HG03460 (cell line): ENCODE measurements at regions not wholly inside any gene's neighbourhood (a gene's known extent, or its start where the extent isn't known, plus 50 kb on each side); places are given as distances from the start of the nearest gene placed in this dataset.

Experiments
- ATAC-seq: cut with Tn5 transposase; IDR thresholded peaks from one replicate; pipeline ENCODE4 v1.9.1; 2021; ENCODE audit not compliant: unreplicated experiment

GRCh38 chr7:124515106-124515830 is 250.3 kb downstream of the GPR37 start:
- ATAC-seq, result no peak

GRCh38 chr7:124514471-124514870 is 251.1 kb downstream of the GPR37 start:
- ATAC-seq, result no peak

GRCh38 chr7:124497176-124497575 is 268.4 kb downstream of the GPR37 start:
- no peak for ATAC-seq

GRCh38 chr7:124489925-124490324 is 275.7 kb downstream of the GPR37 start:
- no peak for ATAC-seq

- ATAC-seq, result no peak
These were observed 276.3 kb downstream of the GPR37 start for GRCh38 chr7:124489082-124489819.

- no peak for ATAC-seq
These were observed 283.4 kb downstream of the GPR37 start for GRCh38 chr7:124482229-124482628.

- no peak for ATAC-seq
These were observed 284.7 kb downstream of the GPR37 start for GRCh38 chr7:124480821-124481290.

GRCh38 chr7:124480036-124480820 is 285.4 kb downstream of the GPR37 start:
- ATAC-seq, result no peak

- no peak for ATAC-seq
These were observed 303.3 kb downstream of the GPR37 start for GRCh38 chr7:124462249-124462648.

GRCh38 chr7:124460555-124460954 is 305.0 kb downstream of the GPR37 start:
- no peak for ATAC-seq

GRCh38 chr7:124460056-124460450 is 305.5 kb downstream of the GPR37 start:
- no peak for ATAC-seq

- no peak for ATAC-seq
These were observed 306.2 kb downstream of the GPR37 start for GRCh38 chr7:124459101-124460055.

- no peak for ATAC-seq
These were observed 307.8 kb downstream of the GPR37 start for GRCh38 chr7:124457841-124458240.

- no peak for ATAC-seq
These were observed 309.3 kb downstream of the GPR37 start for GRCh38 chr7:124456286-124456685.

GRCh38 chr7:124452186-124452585 is 313.4 kb downstream of the GPR37 start:
- no peak for ATAC-seq

- no peak for ATAC-seq
These were observed 315.7 kb downstream of the GPR37 start for GRCh38 chr7:124449896-124450295.

GRCh38 chr7:124444696-124445480 is 320.7 kb downstream of the GPR37 start:
- ATAC-seq, result no peak

GRCh38 chr7:124443762-124444161 is 321.8 kb downstream of the GPR37 start:
- ATAC-seq, result no peak

- no peak for ATAC-seq
These were observed 325.5 kb downstream of the GPR37 start for GRCh38 chr7:124440081-124440480.
